T-helper 2 cell treated with Interferon-gamma antibody and Interleukin-4, amounts not matched to agents 5 μg/mL and 100 μg/mL, for 36 hours (primary cell): ENCODE measurements at regions not wholly inside any gene's neighbourhood (a gene's known extent, or its start where the extent isn't known, plus 50 kb on each side); places are given as distances from the start of the nearest gene placed in this dataset.

Experiments
- DNase-seq: peaks from one replicate; pipeline ENCODE4 v3.0.0; 2021; ENCODE audit warnings: low spot score
- H3K27ac Mint-ChIP-seq: one replicate; pipeline ENCODE4 v1.8.0; 2021; ENCODE audit warnings: mild to moderate bottlenecking, mixed read lengths
- H3K27me3 Mint-ChIP-seq: one replicate; pipeline ENCODE4 v1.8.0; 2021; ENCODE audit warnings: low read depth, mixed read lengths
- H3K36me3 Mint-ChIP-seq: one replicate; pipeline ENCODE4 v1.8.0; 2021; ENCODE audit warnings: low read depth, mixed read lengths
- H3K4me1 Mint-ChIP-seq: one replicate; pipeline ENCODE4 v1.8.0; 2021; ENCODE audit warnings: low read depth, mixed read lengths
- H3K4me3 Mint-ChIP-seq: one replicate; pipeline ENCODE4 v1.8.0; 2022; ENCODE audit warnings: mild to moderate bottlenecking, moderate library complexity, mixed read lengths
- H3K9me3 Mint-ChIP-seq: one replicate; pipeline ENCODE4 v1.8.0; 2021; ENCODE audit warnings: mixed read lengths

GRCh38 chr5:13640270-13640669, 304.2 kb downstream of the DNAH5 start:
- H3K9me3 Mint-ChIP-seq: peaks cover 15% of the 10 kb centered on the region
- DNase-seq: no peak
- H3K27ac Mint-ChIP-seq: no peak overlapping the region
- no peaks in the 10 kb centered on the region for H3K36me3 Mint-ChIP-seq
- H3K4me3 Mint-ChIP-seq: no peak overlapping the region
- H3K27me3 Mint-ChIP-seq: no peaks in the 10 kb centered on the region
- H3K4me1 Mint-ChIP-seq: no peaks in the 10 kb centered on the region

GRCh38 chr5:13632676-13633075, 311.8 kb downstream of the DNAH5 start:
- Mint-ChIP-seq H3K36me3 (no peaks in the 10 kb centered on the region), H3K27me3 (no peaks in the 10 kb centered on the region), H3K27ac (no peak overlapping the region), H3K4me3 (no peak overlapping the region), H3K9me3 (peaks cover 24% of the 10 kb centered on the region), H3K4me1 (no peaks in the 10 kb centered on the region)
- DNase-seq: no peak

- H3K27me3 Mint-ChIP-seq: no peaks in the 10 kb centered on the region
- H3K4me3 Mint-ChIP-seq: no peak overlapping the region
- peaks cover 21% of the 10 kb centered on the region for H3K9me3 Mint-ChIP-seq
- DNase-seq: no peak
- no peaks in the 10 kb centered on the region for H3K36me3 Mint-ChIP-seq
- no peaks in the 10 kb centered on the region for H3K4me1 Mint-ChIP-seq
- H3K27ac Mint-ChIP-seq: no peak overlapping the region
Observed at GRCh38 chr5:13629218-13629617, 315.3 kb downstream of the DNAH5 start.

GRCh38 chr5:13627673-13628454, 316.6 kb downstream of the DNAH5 start:
- Mint-ChIP-seq H3K4me1 (no peaks in the 10 kb centered on the region), H3K27me3 (no peaks in the 10 kb centered on the region), H3K4me3 (no peak overlapping the region), H3K9me3 (peaks cover 22% of the 10 kb centered on the region), H3K36me3 (no peaks in the 10 kb centered on the region), H3K27ac (no peak overlapping the region)
- no peak for DNase-seq

- Mint-ChIP-seq H3K27ac (no peak overlapping the region), H3K9me3 (peaks cover 23% of the 10 kb centered on the region), H3K27me3 (no peaks in the 10 kb centered on the region), H3K4me3 (no peak overlapping the region), H3K36me3 (no peaks in the 10 kb centered on the region), H3K4me1 (no peaks in the 10 kb centered on the region)
- no peak for DNase-seq
Observed at GRCh38 chr5:13625616-13626198, 318.8 kb downstream of the DNAH5 start.

- H3K27ac Mint-ChIP-seq: no peak overlapping the region
Observed at GRCh38 chr5:13624283-13625074, 320.0 kb downstream of the DNAH5 start.

GRCh38 chr5:13613621-13614020, 330.9 kb downstream of the DNAH5 start:
- Mint-ChIP-seq H3K4me1 (no peaks in the 10 kb centered on the region), H3K27me3 (no peaks in the 10 kb centered on the region), H3K27ac (no peak overlapping the region), H3K36me3 (no peaks in the 10 kb centered on the region), H3K4me3 (no peak overlapping the region), H3K9me3 (peaks cover 41% of the 10 kb centered on the region)
- no peak for DNase-seq

More at GRCh38 chr5:13624283-13625074, 320.0 kb downstream of the DNAH5 start:
- no peaks in the 10 kb centered on the region for H3K4me1 Mint-ChIP-seq
- peaks cover 17% of the 10 kb centered on the region for H3K9me3 Mint-ChIP-seq
- H3K27me3 Mint-ChIP-seq: no peaks in the 10 kb centered on the region
- H3K36me3 Mint-ChIP-seq: no peaks in the 10 kb centered on the region
- no peak overlapping the region for H3K4me3 Mint-ChIP-seq
- no peak for DNase-seq

GRCh38 chr5:13611604-13612003, 332.9 kb downstream of the DNAH5 start:
- Mint-ChIP-seq H3K9me3 (peaks cover 39% of the 10 kb centered on the region), H3K27me3 (no peaks in the 10 kb centered on the region), H3K4me3 (no peak overlapping the region), H3K27ac (no peak overlapping the region), H3K4me1 (no peaks in the 10 kb centered on the region), H3K36me3 (no peaks in the 10 kb centered on the region)
- no peak for DNase-seq

- H3K36me3 Mint-ChIP-seq: no peaks in the 10 kb centered on the region
- no peak overlapping the region for H3K4me3 Mint-ChIP-seq
- no peaks in the 10 kb centered on the region for H3K4me1 Mint-ChIP-seq
- DNase-seq: no peak
- no peak overlapping the region for H3K27ac Mint-ChIP-seq
- no peaks in the 10 kb centered on the region for H3K27me3 Mint-ChIP-seq
- peaks cover 26% of the 10 kb centered on the region for H3K9me3 Mint-ChIP-seq
Observed at GRCh38 chr5:13609504-13609903, 335.0 kb downstream of the DNAH5 start.

- Mint-ChIP-seq H3K4me1 (no peaks in the 10 kb centered on the region), H3K27ac (no peak overlapping the region), H3K9me3 (peaks cover 21% of the 10 kb centered on the region), H3K27me3 (no peaks in the 10 kb centered on the region), H3K36me3 (no peaks in the 10 kb centered on the region), H3K4me3 (no peak overlapping the region)
- no peak for DNase-seq
Observed at GRCh38 chr5:13606051-13606450, 338.4 kb downstream of the DNAH5 start.

- Mint-ChIP-seq H3K4me1 (no peaks in the 10 kb centered on the region), H3K4me3 (no peak overlapping the region), H3K27me3 (no peaks in the 10 kb centered on the region), H3K36me3 (no peaks in the 10 kb centered on the region), H3K27ac (no peak overlapping the region), H3K9me3 (peaks cover 23% of the 10 kb centered on the region)
- DNase-seq: no peak
Observed at GRCh38 chr5:13601112-13601511, 343.4 kb downstream of the DNAH5 start.

GRCh38 chr5:13595978-13596377, 348.5 kb downstream of the DNAH5 start:
- no peak overlapping the region for H3K27ac Mint-ChIP-seq

GRCh38 chr5:13591621-13592020, 352.9 kb downstream of the DNAH5 start:
- no peaks in the 10 kb centered on the region for H3K4me1 Mint-ChIP-seq
- H3K27me3 Mint-ChIP-seq: no peaks in the 10 kb centered on the region
- peaks cover 42% of the 10 kb centered on the region for H3K9me3 Mint-ChIP-seq
- no peaks in the 10 kb centered on the region for H3K36me3 Mint-ChIP-seq
- no peak overlapping the region for H3K4me3 Mint-ChIP-seq
- no peak for DNase-seq
- H3K27ac Mint-ChIP-seq: no peak overlapping the region

More at GRCh38 chr5:13595978-13596377, 348.5 kb downstream of the DNAH5 start:
- DNase-seq: no peak
- Mint-ChIP-seq H3K4me3 (no peak overlapping the region), H3K36me3 (no peaks in the 10 kb centered on the region), H3K9me3 (peaks cover 37% of the 10 kb centered on the region), H3K4me1 (no peaks in the 10 kb centered on the region), H3K27me3 (no peaks in the 10 kb centered on the region)

- no peaks in the 10 kb centered on the region for H3K36me3 Mint-ChIP-seq
Observed at GRCh38 chr5:13585324-13585723, 359.2 kb downstream of the DNAH5 start.

More at GRCh38 chr5:13585324-13585723, 359.2 kb downstream of the DNAH5 start:
- H3K4me3 Mint-ChIP-seq: no peak overlapping the region
- H3K9me3 Mint-ChIP-seq: peaks cover 7% of the 10 kb centered on the region
- H3K4me1 Mint-ChIP-seq: no peaks in the 10 kb centered on the region
- H3K27me3 Mint-ChIP-seq: no peaks in the 10 kb centered on the region
- no peak for DNase-seq
- no peak overlapping the region for H3K27ac Mint-ChIP-seq
